IMR-90 (cell line): ENCODE measurements at regions not wholly inside any gene's neighbourhood (a gene's known extent, or its start where the extent isn't known, plus 50 kb on each side); places are given as distances from the start of the nearest gene placed in this dataset.
A peak's percentile ranks its signal among the peaks of the same experiment; 100 is the strongest.

ENCODE experiments used
- ATAC-seq: fragments of 200-7000 bp; cut with Tn5 transposase; 2 replicates; pipeline ENCODE4 v1.9.1; 2020; ENCODE audit warnings: low read depth, mild to moderate bottlenecking, moderate library complexity
- BruUV-seq: library from RNA; stranded (reverse); fragments of 400-500 nt; replicated peaks from 2 replicates; lab custom pipeline; 2021; lab: Mats Ljungman, UMichigan
- CTCF ChIA-PET: fragments of 300-600 bp; formaldehyde crosslinking; extraction: SDS; loops from one replicate; lab custom pipeline; 2021; ENCODE audit warnings: antibody characterized with exemption; lab: Yijun Ruan, JAX
- POLR2A ChIA-PET: fragments of 300-600 bp; sonication (Branson Sonifier 250); formaldehyde crosslinking; loops from one replicate; lab custom pipeline; 2022; ENCODE audit warnings: antibody characterized with exemption; ENCODE audit not compliant: unreplicated experiment; lab: Charles Lee
- DNase-seq: peaks from one replicate; pipeline ENCODE4 v3.0.0; 2013
- H2AFZ ChIP-seq: replicated peaks from 2 replicates; pipeline ENCODE3; 2013; ENCODE audit warnings: low read length, mild to moderate bottlenecking; ENCODE audit not compliant: poor library complexity
- H2AK5ac ChIP-seq: 2 replicates; pipeline ENCODE4 v1.6.1; 2013; ENCODE audit warnings: low read depth, low read length, inconsistent platforms
- H2AK9ac ChIP-seq: replicated peaks from 2 replicates; pipeline ENCODE3; 2013; ENCODE audit warnings: mild to moderate bottlenecking, low read depth, low read length, moderate library complexity; ENCODE audit not compliant: poor library complexity
- H2BK120ac ChIP-seq: 2 replicates; pipeline ENCODE4 v1.6.1; 2013; ENCODE audit warnings: low read depth, low read length, inconsistent platforms
- H2BK15ac ChIP-seq: 3 replicates; pipeline ENCODE4 v1.6.1; 2013; ENCODE audit warnings: low read depth, low read length, inconsistent platforms
- H2BK20ac ChIP-seq: 2 replicates; pipeline ENCODE4 v1.6.1; 2013; ENCODE audit warnings: low read depth, mild to moderate bottlenecking, inconsistent platforms, low read length, moderate library complexity
- H2BK5ac ChIP-seq: 2 replicates; pipeline ENCODE4 v1.6.1; 2013; ENCODE audit warnings: mild to moderate bottlenecking, low read depth, low read length, inconsistent platforms; ENCODE audit not compliant: poor library complexity, severe bottlenecking
- H3K14ac ChIP-seq: replicated peaks from 2 replicates; pipeline ENCODE4 v1.6.1; 2013; ENCODE audit warnings: low read depth, low read length, inconsistent platforms
- H3K18ac ChIP-seq: 2 replicates; pipeline ENCODE4 v1.6.1; 2013; ENCODE audit warnings: low read depth, low read length, control low read depth
- H3K23ac ChIP-seq: 2 replicates; pipeline ENCODE4 v1.6.1; 2013; ENCODE audit warnings: low read depth, low read length, inconsistent platforms
- H3K27ac ChIP-seq: 2 replicates; pipeline ENCODE4 v1.5.1; 2013; ENCODE audit warnings: mild to moderate bottlenecking, control low read depth, low read length; ENCODE audit not compliant: insufficient read depth
- H3K27me3 ChIP-seq: 2 replicates; pipeline ENCODE4 v1.6.1; 2013; ENCODE audit warnings: low read length; ENCODE audit not compliant: control insufficient read depth, insufficient read depth
- H3K36me3 ChIP-seq: 2 replicates; pipeline ENCODE4 v1.6.1; 2013; ENCODE audit warnings: low read length, mixed read lengths; ENCODE audit not compliant: control insufficient read depth, insufficient read depth
- H3K4ac ChIP-seq: 2 replicates; pipeline ENCODE4 v1.6.1; 2013; ENCODE audit warnings: low read depth, low read length, inconsistent platforms
- H3K4me1 ChIP-seq: 2 replicates; pipeline ENCODE4 v1.6.1; 2013; ENCODE audit warnings: low read length, mixed read lengths; ENCODE audit not compliant: control insufficient read depth, insufficient read depth
- H3K4me2 ChIP-seq: 2 replicates; pipeline ENCODE4 v1.6.1; 2013; ENCODE audit warnings: low read depth, mild to moderate bottlenecking, control low read depth, low read length, moderate library complexity
- H3K4me3 ChIP-seq: 2 replicates; pipeline ENCODE4 v1.5.1; 2013; ENCODE audit warnings: low read depth, mild to moderate bottlenecking, control low read depth, low read length, moderate library complexity; ENCODE audit not compliant: insufficient read depth
- H3K56ac ChIP-seq: 2 replicates; pipeline ENCODE4 v1.6.1; 2013; ENCODE audit warnings: low read length, inconsistent platforms; ENCODE audit not compliant: insufficient read depth; ENCODE audit errors: extremely low read depth
- H3K79me1 ChIP-seq, 2 experiments: 2 replicates each; pipeline ENCODE4 v1.6.1; 2013; ENCODE audit warnings: low read length in 2 of 2, inconsistent platforms in 1 of 2, low read depth in 1 of 2
- H3K9ac ChIP-seq: 2 replicates; pipeline ENCODE4 v1.6.1; 2013; ENCODE audit warnings: low read depth, low read length, control low read depth
- H3K9me1 ChIP-seq: 2 replicates; pipeline ENCODE4 v1.6.1; 2013; ENCODE audit warnings: low read length, inconsistent platforms; ENCODE audit not compliant: insufficient read depth
- H3K9me3 ChIP-seq: 2 replicates; pipeline ENCODE4 v1.6.1; 2013; ENCODE audit warnings: low read length; ENCODE audit not compliant: control insufficient read depth, insufficient read depth
- H4K20me1 ChIP-seq: 2 replicates; pipeline ENCODE4 v1.6.1; 2013; ENCODE audit warnings: low read length, inconsistent platforms; ENCODE audit not compliant: insufficient read depth
- H4K5ac ChIP-seq: 2 replicates; pipeline ENCODE4 v1.6.1; 2013; ENCODE audit warnings: mild to moderate bottlenecking, low read depth, low read length, control low read depth
- H4K8ac ChIP-seq, 2 experiments: 2 replicates each; pipeline ENCODE4 v1.6.1; 2013; ENCODE audit warnings: low read depth in 2 of 2, low read length in 2 of 2, control low read depth in 1 of 2, inconsistent platforms in 1 of 2
- H4K91ac ChIP-seq: 2 replicates; pipeline ENCODE4 v1.6.1; 2013; ENCODE audit warnings: low read depth, low read length, inconsistent platforms; ENCODE audit not compliant: insufficient read depth
- BHLHE40 ChIP-seq: fragments of 150-350 bp; IDR thresholded peaks from 2 replicates; pipeline ENCODE4 v1.6.1; 2016; ENCODE audit warnings: mild to moderate bottlenecking, low read depth, low read length
- CEBPB ChIP-seq: IDR thresholded peaks from 2 replicates; pipeline ENCODE4 v1.6.1; 2012; ENCODE audit warnings: low read depth, low read length, improper control_type of control experiment
- CHD1 ChIP-seq: IDR thresholded peaks from 2 replicates; pipeline ENCODE4 v1.6.1; 2012; ENCODE audit warnings: low read depth, low read length, improper control_type of control experiment
- FOS ChIP-seq: fragments of 150-350 bp; IDR thresholded peaks from 2 replicates; pipeline ENCODE4 v1.6.1; 2016; ENCODE audit warnings: low read depth, low read length
- MAZ ChIP-seq: IDR thresholded peaks from 2 replicates; pipeline ENCODE4 v1.6.1; 2012; ENCODE audit warnings: low read depth, mild to moderate bottlenecking, low read length, improper control_type of control experiment, moderate library complexity, borderline replicate concordance
- NFE2L2 ChIP-seq: fragments of 150-350 bp; IDR thresholded peaks from 2 replicates; pipeline ENCODE4 v1.6.1; 2016; ENCODE audit warnings: low read depth, mild to moderate bottlenecking, low read length
- POLR2A ChIP-seq: IDR thresholded peaks from 2 replicates; pipeline ENCODE4 v1.6.1; 2012; ENCODE audit warnings: mild to moderate bottlenecking, low read depth, low read length
- RAD21 ChIP-seq: IDR thresholded peaks from 2 replicates; pipeline ENCODE4 v1.6.1; 2012; ENCODE audit warnings: low read length, improper control_type of control experiment
- RCOR1 ChIP-seq: IDR thresholded peaks from 2 replicates; pipeline ENCODE4 v1.6.1; 2012; ENCODE audit warnings: mild to moderate bottlenecking, low read length, improper control_type of control experiment; ENCODE audit not compliant: insufficient replicate concordance
- SMC3 ChIP-seq: fragments of 150-350 bp; IDR thresholded peaks from 2 replicates; pipeline ENCODE4 v1.6.1; 2016; ENCODE audit warnings: low read depth, mild to moderate bottlenecking, antibody characterized with exemption, low read length, moderate library complexity
- WGBS, 2 experiments: methylation state at CpG; one replicate each; pipeline versions ENCODE4 v1.1.5 to v1.1.7; 2013; ENCODE audit warnings: missing lambda C conversion rate in 2 of 2; ENCODE audit not compliant: insufficient read length in 1 of 2; ENCODE audit errors: extremely low coverage in 2 of 2; 5-methylcytosine and 5-hydroxymethylcytosine counted together
- dilution Hi-C: fragments of 300-500 bp; cut with HindIII; formaldehyde crosslinking; loops from one replicate; pipeline ENCODE4 v1.14.3; 2018; ENCODE audit warnings: low sequenced_read_pairs; ENCODE audit not compliant: unreplicated experiment
- in situ Hi-C: fragments of 300-500 bp; cut with MboI; formaldehyde crosslinking; loops from 3 replicates; pipeline ENCODE4 v1.14.3; 2019; ENCODE audit warnings: low sequenced_read_pairs, inconsistent platforms, mixed read lengths
- intact Hi-C: fragments of 100-400 bp; cut with micrococcal nuclease; formaldehyde crosslinking; loops from 2 replicates; pipeline ENCODE4 v1.10.0; 2022
- TF ChIP-seq, protein P1 (sequence below): fragments of 150-350 bp; IDR thresholded peaks from 2 replicates; pipeline ENCODE4 v1.6.1; 2016; ENCODE audit warnings: low read depth, mild to moderate bottlenecking, low read length, moderate library complexity, borderline replicate concordance
- TF ChIP-seq, protein P2 (sequence below): fragments of 150-350 bp; IDR thresholded peaks from 2 replicates; pipeline ENCODE4 v1.6.1; 2017; ENCODE audit warnings: mild to moderate bottlenecking, antibody characterized with exemption, low read length, low read depth
- TF ChIP-seq, protein P3 (sequence below): conservative IDR thresholded peaks from 2 replicates; pipeline ENCODE4 v1.5.1; 2012; ENCODE audit warnings: mild to moderate bottlenecking, low read depth, low read length, improper control_type of control experiment

DNA sequence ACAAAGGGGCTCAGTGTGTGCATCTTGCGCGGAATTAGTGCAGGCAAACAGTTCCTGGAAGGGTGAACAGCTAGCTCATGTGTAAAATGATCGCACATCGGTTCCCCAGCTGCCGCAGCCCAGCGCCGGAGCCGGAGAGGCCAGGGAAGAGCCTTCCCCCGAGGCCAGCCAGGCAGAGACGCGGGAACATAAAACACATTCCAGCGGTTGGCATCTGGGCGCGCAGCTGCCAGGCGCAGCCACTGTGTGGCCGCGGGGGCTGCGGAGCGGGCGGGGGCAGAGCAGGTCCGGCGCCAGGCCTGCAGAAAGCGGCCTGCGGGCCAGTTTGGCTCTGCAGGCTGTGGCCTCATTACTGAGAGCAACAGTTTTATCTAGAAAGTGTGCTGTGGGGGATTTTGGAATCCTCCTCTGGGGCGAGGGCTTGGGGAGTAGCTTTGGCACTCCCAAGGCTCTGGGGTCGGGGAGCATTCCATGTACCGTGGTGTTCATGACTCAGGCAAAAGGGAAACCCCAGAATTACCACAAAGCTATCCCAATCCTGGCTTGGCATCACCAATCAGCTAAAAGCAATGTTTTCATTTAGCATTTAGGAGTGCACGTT, 74.3 kb downstream of the SAMD9 start (continued):
- TF ChIP-seq POLR2A: no peak
- TF ChIP-seq SMC3: no peak
- no peak; the same call in 1 of the 2 replicates for TF ChIP-seq RAD21
- TF ChIP-seq CEBPB: peak; percentile 92
- TF ChIP-seq BHLHE40: peak; percentile 79

DNA sequence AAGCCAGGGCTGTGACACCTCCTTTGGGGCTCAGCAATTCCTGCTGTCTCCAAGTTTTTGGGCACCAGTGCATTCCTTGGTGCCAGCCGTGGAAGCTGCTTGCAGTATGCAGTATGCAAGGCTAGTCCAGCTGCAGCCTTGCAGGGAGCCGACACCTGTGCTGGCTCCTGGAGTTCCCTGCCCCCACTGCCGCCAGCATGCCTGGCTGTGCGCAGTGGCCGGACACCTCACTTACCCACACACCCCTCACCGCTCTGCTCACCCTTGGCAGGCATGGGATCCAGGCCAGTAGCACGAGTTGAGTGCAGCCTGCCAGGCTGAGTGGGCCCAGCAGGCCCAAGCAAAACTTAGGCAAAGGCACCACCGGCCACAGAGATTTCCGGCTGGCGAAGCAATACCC, 77.4 kb downstream of the SAMD9 start:
- Histone ChIP-seq H2BK20ac (no peak overlapping the region), H3K23ac (no peak overlapping the region), H2AK9ac (no peak overlapping the region), H3K9me3 (no peaks in the 10 kb centered on the region), H3K14ac (no peak overlapping the region), H4K5ac (no peak overlapping the region), H3K4me3 (no peak overlapping the region), H3K4me2 (no peak overlapping the region), H3K9ac (no peak overlapping the region), H3K56ac (no peak overlapping the region), H3K27ac (no peak overlapping the region), H3K36me3 (no peaks in the 10 kb centered on the region), H2AFZ (no peak overlapping the region), H3K27me3 (no peaks in the 10 kb centered on the region), H3K4ac (no peak overlapping the region), H3K9me1 (peaks cover 4% of the 10 kb centered on the region), H2BK120ac (no peak overlapping the region), H4K20me1 (no peaks in the 10 kb centered on the region), H2BK5ac (no peak overlapping the region), H4K8ac (no peak overlapping the region), H3K18ac (no peak overlapping the region), H2BK15ac (no peak overlapping the region), H2AK5ac (no peak overlapping the region), H3K79me1 (no peaks in the 10 kb centered on the region), H3K4me1 (peaks cover 16% of the 10 kb centered on the region), H4K91ac (no peak overlapping the region; the same call in 1 of the 2 replicates)
- CTCF ChIA-PET: interaction anchor here (1.0 kb wide), 1 partner anchor 15 kb away, joined by 3 read pairs; no protein-coding TSS in a partner anchor
- no peak for ATAC-seq
- no TSS peak for BruUV-seq
- WGBS, 2 experiments: 100% methylated on average over 2 of the region's 10 CpGs; no CpG with 5 or more reads in 1 of the 2 experiments
- DNase-seq: no peak
- dilution Hi-C loops (no loop called here), in situ Hi-C loops (no loop called here), intact Hi-C loops (no loop called here)
- POLR2A ChIA-PET: no interaction called here
- TF ChIP-seq, protein P1, sequence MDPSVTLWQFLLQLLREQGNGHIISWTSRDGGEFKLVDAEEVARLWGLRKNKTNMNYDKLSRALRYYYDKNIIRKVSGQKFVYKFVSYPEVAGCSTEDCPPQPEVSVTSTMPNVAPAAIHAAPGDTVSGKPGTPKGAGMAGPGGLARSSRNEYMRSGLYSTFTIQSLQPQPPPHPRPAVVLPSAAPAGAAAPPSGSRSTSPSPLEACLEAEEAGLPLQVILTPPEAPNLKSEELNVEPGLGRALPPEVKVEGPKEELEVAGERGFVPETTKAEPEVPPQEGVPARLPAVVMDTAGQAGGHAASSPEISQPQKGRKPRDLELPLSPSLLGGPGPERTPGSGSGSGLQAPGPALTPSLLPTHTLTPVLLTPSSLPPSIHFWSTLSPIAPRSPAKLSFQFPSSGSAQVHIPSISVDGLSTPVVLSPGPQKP: no peak
- TF ChIP-seq FOS (no peak), CHD1 (no peak), RAD21 (no peak), CEBPB (no peak), SMC3 (no peak), MAZ (no peak), NFE2L2 (no peak), BHLHE40 (no peak), RCOR1 (no peak), POLR2A (no peak)
- TF ChIP-seq, protein P2, sequence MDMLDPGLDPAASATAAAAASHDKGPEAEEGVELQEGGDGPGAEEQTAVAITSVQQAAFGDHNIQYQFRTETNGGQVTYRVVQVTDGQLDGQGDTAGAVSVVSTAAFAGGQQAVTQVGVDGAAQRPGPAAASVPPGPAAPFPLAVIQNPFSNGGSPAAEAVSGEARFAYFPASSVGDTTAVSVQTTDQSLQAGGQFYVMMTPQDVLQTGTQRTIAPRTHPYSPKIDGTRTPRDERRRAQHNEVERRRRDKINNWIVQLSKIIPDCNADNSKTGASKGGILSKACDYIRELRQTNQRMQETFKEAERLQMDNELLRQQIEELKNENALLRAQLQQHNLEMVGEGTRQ: no peak
- TF ChIP-seq, protein P3, sequence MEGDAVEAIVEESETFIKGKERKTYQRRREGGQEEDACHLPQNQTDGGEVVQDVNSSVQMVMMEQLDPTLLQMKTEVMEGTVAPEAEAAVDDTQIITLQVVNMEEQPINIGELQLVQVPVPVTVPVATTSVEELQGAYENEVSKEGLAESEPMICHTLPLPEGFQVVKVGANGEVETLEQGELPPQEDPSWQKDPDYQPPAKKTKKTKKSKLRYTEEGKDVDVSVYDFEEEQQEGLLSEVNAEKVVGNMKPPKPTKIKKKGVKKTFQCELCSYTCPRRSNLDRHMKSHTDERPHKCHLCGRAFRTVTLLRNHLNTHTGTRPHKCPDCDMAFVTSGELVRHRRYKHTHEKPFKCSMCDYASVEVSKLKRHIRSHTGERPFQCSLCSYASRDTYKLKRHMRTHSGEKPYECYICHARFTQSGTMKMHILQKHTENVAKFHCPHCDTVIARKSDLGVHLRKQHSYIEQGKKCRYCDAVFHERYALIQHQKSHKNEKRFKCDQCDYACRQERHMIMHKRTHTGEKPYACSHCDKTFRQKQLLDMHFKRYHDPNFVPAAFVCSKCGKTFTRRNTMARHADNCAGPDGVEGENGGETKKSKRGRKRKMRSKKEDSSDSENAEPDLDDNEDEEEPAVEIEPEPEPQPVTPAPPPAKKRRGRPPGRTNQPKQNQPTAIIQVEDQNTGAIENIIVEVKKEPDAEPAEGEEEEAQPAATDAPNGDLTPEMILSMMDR: no peak
